ENCODE measurements at regions not wholly inside any gene's neighbourhood (a gene's known extent, or its start where the extent isn't known, plus 50 kb on each side); places are given as distances from the start of the nearest gene placed in this dataset.

DNA sequence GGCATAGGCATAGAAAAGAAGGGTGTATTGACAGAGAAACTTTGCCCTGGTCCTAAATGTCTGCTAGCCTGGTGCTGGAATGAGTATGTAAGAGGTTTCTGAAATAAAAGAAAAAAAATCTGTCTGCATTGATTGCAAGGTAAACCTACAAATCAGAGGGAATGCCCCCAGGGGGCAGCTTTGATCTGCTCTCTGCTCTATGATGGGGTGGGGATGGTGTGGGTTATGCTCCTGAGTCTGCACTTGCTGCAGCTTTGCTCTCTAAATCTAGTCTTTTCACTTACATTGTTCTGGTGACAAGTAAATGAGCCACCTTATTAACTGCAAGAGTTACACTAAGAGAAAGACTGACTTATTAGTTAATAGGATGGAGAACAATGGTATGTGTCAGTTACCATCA lies 468.4 kb upstream of the STXBP6 start (continued):
- no peak for TF ChIP-seq RNF2 (conservative IDR thresholded peaks at IDR 0.05; ENCODE audit: low read depth)
- no peak for TF ChIP-seq ZNF101 (CRISPR knock-in tag; IDR thresholded peaks at IDR 0.05; ENCODE audit: borderline replicate concordance, low read depth)
- TF ChIP-seq SP2 (CRISPR knock-in tag; IDR thresholded peaks at IDR 0.05) = no peak
- no peak for TF ChIP-seq ZNF775 (CRISPR knock-in tag; IDR thresholded peaks at IDR 0.05; ENCODE audit: borderline replicate concordance)
- TF ChIP-seq ZBTB40 (IDR thresholded peaks at IDR 0.05) = no peak
- no peak for TF ChIP-seq ZBTB40 (CRISPR knock-in tag; IDR thresholded peaks at IDR 0.05)
- TF ChIP-seq ZNF337 (CRISPR knock-in tag; IDR thresholded peaks at IDR 0.05; ENCODE audit: borderline replicate concordance, low read depth) = no peak
- no peak for TF ChIP-seq MED1 (CRISPR knock-in tag; IDR thresholded peaks at IDR 0.05)

All from HepG2 (cell line).